Glutamatergic neuron (in vitro differentiated cells): ENCODE measurements at regions not wholly inside any gene's neighbourhood (a gene's known extent, or its start where the extent isn't known, plus 50 kb on each side); places are given as distances from the start of the nearest gene placed in this dataset.

Source experiments
- DNase-seq: peaks from one replicate; pipeline ENCODE4 v3.0.0; 2022
- H3K27ac Mint-ChIP-seq: one replicate; pipeline ENCODE4 v1.8.0; 2020; ENCODE audit warnings: mild to moderate bottlenecking, mixed read lengths, inconsistent platforms; ENCODE audit not compliant: unreplicated experiment
- H3K27me3 Mint-ChIP-seq: one replicate; pipeline ENCODE4 v1.8.0; 2020; ENCODE audit warnings: mild to moderate bottlenecking, moderate library complexity, mixed read lengths, inconsistent platforms; ENCODE audit not compliant: unreplicated experiment
- H3K36me3 Mint-ChIP-seq: one replicate; pipeline ENCODE4 v1.8.0; 2020; ENCODE audit warnings: mild to moderate bottlenecking, mixed read lengths, inconsistent platforms; ENCODE audit not compliant: unreplicated experiment
- H3K4me1 Mint-ChIP-seq: one replicate; pipeline ENCODE4 v1.8.0; 2020; ENCODE audit warnings: mild to moderate bottlenecking, low read depth, mixed read lengths, inconsistent platforms; ENCODE audit not compliant: unreplicated experiment
- H3K4me3 Mint-ChIP-seq: one replicate; pipeline ENCODE4 v1.8.0; 2020; ENCODE audit warnings: mild to moderate bottlenecking, mixed read lengths, inconsistent platforms; ENCODE audit not compliant: unreplicated experiment
- H3K9me3 Mint-ChIP-seq: one replicate; pipeline ENCODE4 v1.8.0; 2020; ENCODE audit warnings: mild to moderate bottlenecking, moderate library complexity, mixed read lengths, inconsistent platforms; ENCODE audit not compliant: unreplicated experiment
- TF ChIP-seq, protein P1 (sequence below): fragments of 200-600 bp; sonication (generic); IDR thresholded peaks from one replicate; pipeline ENCODE4 v1.5.0; 2021; ENCODE audit not compliant: partially characterized antibody, unreplicated experiment

DNA sequence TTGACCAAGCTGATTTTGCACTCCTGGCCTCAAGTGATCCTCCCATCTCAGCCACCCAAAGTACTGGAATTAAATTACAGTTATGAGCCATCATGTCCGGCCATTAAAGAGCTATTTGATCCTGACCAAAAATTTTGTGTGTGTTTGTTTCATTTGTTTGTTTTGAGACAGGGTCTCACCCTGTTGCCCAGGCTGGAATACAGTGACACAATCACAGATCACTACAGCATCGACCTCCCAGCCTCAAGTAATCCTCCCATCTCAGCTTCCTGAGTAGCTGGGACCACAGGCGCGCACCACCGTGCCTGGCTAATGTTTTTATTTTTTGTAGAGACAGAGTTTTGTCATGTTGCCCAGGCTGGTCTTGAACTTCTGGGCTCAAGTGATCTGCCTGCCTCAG, 82.9 kb upstream of the RBPJ start:
- TF ChIP-seq, protein P1, sequence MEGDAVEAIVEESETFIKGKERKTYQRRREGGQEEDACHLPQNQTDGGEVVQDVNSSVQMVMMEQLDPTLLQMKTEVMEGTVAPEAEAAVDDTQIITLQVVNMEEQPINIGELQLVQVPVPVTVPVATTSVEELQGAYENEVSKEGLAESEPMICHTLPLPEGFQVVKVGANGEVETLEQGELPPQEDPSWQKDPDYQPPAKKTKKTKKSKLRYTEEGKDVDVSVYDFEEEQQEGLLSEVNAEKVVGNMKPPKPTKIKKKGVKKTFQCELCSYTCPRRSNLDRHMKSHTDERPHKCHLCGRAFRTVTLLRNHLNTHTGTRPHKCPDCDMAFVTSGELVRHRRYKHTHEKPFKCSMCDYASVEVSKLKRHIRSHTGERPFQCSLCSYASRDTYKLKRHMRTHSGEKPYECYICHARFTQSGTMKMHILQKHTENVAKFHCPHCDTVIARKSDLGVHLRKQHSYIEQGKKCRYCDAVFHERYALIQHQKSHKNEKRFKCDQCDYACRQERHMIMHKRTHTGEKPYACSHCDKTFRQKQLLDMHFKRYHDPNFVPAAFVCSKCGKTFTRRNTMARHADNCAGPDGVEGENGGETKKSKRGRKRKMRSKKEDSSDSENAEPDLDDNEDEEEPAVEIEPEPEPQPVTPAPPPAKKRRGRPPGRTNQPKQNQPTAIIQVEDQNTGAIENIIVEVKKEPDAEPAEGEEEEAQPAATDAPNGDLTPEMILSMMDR = no peak

DNA sequence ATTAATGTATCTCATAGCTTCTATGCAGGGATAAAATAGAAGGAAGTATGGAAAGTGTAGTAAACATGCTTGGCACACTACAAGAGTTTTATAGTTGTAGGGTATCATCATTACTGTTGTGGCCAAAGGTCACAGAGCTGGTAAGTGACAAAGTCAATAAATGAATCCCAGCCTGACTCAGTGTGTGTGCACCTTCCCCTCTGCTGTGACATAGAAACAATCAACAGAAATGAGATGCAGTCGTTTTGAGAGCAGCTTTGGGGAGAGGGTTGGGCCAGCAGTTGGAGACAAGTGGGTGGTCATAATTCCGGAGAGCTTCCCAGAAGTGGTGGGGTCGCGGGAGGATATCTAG, 82.4 kb upstream of the RBPJ start:
- H3K36me3 Mint-ChIP-seq = no peaks in the 10 kb centered on the region
- TF ChIP-seq, protein P1 = no peak
- H3K27ac Mint-ChIP-seq = peak overlapping the region; percentile 97
- H3K27me3 Mint-ChIP-seq = no peaks in the 10 kb centered on the region
- peaks cover 2% of the 10 kb centered on the region for H3K9me3 Mint-ChIP-seq
- H3K4me3 Mint-ChIP-seq = peak overlapping the region; percentile 72
- DNase-seq = no peak
- H3K4me1 Mint-ChIP-seq = peaks cover 19% of the 10 kb centered on the region

More for the DNA sequence above, 82.9 kb upstream of the RBPJ start:
- Mint-ChIP-seq H3K9me3 (peaks cover 2% of the 10 kb centered on the region), H3K27me3 (no peaks in the 10 kb centered on the region), H3K27ac (peak overlapping the region; percentile 97), H3K4me3 (no peak overlapping the region), H3K36me3 (no peaks in the 10 kb centered on the region), H3K4me1 (peaks cover 19% of the 10 kb centered on the region)
- DNase-seq = no peak

DNA sequence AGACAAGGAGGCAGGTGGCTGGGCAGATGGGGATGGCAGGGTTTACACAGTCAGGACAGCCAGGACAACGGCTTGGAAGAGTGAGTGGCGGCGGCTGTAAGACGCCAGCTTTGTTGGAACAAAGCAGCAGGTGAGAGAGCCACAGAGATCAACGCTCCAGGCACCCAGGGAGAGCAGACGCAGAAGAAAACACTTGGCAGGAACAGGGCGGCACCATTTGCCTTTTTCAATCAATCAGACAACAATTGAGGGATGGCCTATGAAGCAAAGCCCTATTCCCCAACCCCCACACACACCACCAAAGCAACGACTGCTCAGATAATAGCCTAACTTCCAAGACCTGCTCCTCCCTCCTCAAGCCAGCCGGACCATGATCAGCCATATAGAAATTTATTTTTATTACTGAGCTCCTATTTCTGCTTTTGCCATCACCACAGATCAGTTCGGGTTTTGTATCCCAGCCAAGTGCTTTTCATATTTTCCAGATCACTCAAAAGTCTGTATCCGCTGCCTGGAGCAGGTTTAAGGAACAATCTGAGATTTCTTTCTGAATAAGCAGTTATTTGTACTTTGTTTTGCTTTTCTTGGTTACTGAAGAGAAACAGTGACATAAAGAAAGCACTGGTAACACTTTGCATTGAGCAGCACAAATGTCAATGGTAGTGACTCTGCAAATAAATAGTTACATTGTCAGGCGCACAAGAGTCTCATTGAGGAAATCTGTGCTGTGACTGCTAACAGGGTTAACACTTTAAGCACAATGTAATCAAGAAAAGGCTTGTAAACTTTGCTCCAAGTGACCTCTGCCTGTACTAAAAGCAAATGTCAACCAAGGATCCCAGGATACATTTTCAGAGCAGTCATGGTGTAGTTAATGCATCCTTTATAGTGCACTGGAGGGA, 81.8 kb upstream of the RBPJ start:
- H3K4me3 Mint-ChIP-seq = peak overlapping the region; percentile 72
- peaks cover 2% of the 10 kb centered on the region for H3K9me3 Mint-ChIP-seq
- H3K4me1 Mint-ChIP-seq = peaks cover 19% of the 10 kb centered on the region
- no peaks in the 10 kb centered on the region for H3K36me3 Mint-ChIP-seq
- peak; percentile 39 for DNase-seq
- no peaks in the 10 kb centered on the region for H3K27me3 Mint-ChIP-seq
- TF ChIP-seq, protein P1 = no peak
- peak overlapping the region; percentile 97 for H3K27ac Mint-ChIP-seq

- no peak overlapping the region for H3K27ac Mint-ChIP-seq
- no peaks in the 10 kb centered on the region for H3K36me3 Mint-ChIP-seq
- peaks cover 19% of the 10 kb centered on the region for H3K4me1 Mint-ChIP-seq
- no peak for DNase-seq
- no peaks in the 10 kb centered on the region for H3K27me3 Mint-ChIP-seq
- TF ChIP-seq, protein P1 = no peak
- H3K4me3 Mint-ChIP-seq = no peak overlapping the region
- peaks cover 2% of the 10 kb centered on the region for H3K9me3 Mint-ChIP-seq
Observed at GRCh38 chr4:26239801-26240200, 81.0 kb upstream of the RBPJ start.

- no peak overlapping the region for H3K4me3 Mint-ChIP-seq
- no peak overlapping the region for H3K27ac Mint-ChIP-seq
- H3K36me3 Mint-ChIP-seq = peaks cover 5% of the 10 kb centered on the region
- peaks cover 2% of the 10 kb centered on the region for H3K27me3 Mint-ChIP-seq
- DNase-seq = no peak
- TF ChIP-seq, protein P1 = no peak
- peaks cover 2% of the 10 kb centered on the region for H3K9me3 Mint-ChIP-seq
- H3K4me1 Mint-ChIP-seq = peaks cover 14% of the 10 kb centered on the region
Observed at GRCh38 chr4:26241179-26241578, 79.6 kb upstream of the RBPJ start.
